ENCODE measurements at regions not wholly inside any gene's neighbourhood (a gene's known extent, or its start where the extent isn't known, plus 50 kb on each side); places are given as distances from the start of the nearest gene placed in this dataset.

- Histone ChIP-seq H3K9me3 (no peaks in the 10 kb centered on the region), H3K27me3 (no peaks in the 10 kb centered on the region), H3K4me3 (no peak overlapping the region), H3K4me1 (no peaks in the 10 kb centered on the region), H3K27ac (no peak overlapping the region), H3K36me3 (no peaks in the 10 kb centered on the region)
- intact Hi-C loops (cut with DNase I): no loop called here
- no peak for ATAC-seq
- TF ChIP-seq CTCF (IDR thresholded peaks at IDR 0.05): no peak
- no peak for DNase-seq
Measured at GRCh38 chr9:86713970-86714369, 233.3 kb downstream of the GAS1 start.

DNA sequence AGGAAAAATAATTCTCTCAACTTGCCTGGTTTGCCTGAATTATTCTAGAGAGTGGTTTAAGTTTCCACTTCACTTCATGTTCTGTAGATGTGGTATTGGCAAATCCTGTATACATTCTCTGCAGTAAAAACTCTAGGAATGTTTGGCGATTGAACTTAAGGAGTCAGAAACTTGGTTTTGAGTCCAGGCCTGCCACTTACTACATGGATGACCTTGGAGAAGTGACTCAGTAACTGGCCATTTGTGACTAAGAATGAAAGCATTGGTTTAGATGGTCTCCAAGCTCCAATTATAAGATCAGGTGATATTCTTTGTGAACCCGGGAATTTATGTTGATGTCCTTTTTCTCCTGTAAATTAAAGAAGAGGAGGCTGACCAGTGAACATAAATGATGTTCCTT lies 233.8 kb downstream of the GAS1 start:
- no peaks in the 10 kb centered on the region for H3K9me3 ChIP-seq
- intact Hi-C loops (cut with DNase I): no loop called here
- no peak for DNase-seq
- H3K27me3 ChIP-seq: no peaks in the 10 kb centered on the region
- no peak overlapping the region for H3K4me3 ChIP-seq
- no peak for TF ChIP-seq CTCF (IDR thresholded peaks at IDR 0.05)
- H3K36me3 ChIP-seq: no peaks in the 10 kb centered on the region
- no peaks in the 10 kb centered on the region for H3K4me1 ChIP-seq
- H3K27ac ChIP-seq: no peak overlapping the region
- ATAC-seq: no peak

DNA sequence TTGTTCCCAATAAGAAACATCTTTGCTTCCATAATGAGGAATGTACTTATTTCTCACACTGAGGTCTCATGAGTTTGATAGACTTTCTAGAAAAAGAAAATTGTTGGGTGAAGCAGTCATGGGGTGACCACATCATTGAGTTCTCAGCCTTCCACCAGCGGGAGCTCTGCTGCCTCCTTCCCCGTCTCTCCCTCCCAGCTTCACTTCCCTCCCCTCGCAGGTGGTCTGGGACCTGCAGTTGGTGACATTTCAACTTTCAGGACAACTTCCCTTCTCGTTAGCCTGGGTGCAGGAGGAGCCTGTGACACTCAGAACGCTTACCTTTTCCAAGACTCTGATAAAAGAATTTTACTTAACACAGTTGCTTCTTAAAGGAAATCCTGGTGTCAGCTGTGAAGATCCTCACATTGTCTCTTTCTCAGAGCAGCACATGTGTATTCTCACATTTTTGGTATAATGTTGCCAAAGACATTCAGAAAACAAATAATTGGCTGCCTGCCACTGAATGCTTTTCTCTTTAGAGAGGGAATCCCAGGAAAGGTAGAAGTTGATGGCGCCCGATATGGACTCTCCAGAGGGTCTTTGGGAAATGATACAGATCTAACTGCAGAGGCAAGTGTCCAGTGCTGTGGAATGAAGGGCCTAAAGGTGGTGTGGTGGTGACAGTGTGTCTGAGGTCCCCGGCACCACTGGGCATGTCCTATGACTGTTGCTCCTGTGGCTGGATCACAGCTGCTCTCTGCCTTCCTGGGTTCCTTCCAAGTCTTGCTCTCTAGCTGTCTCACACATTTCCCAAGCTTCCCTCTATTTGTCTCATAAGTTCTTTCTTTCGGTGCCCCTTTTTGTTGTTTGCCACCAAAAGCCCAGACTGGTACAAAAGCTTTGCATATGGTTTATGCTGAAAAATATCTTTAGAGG lies 238.1 kb downstream of the GAS1 start:
- DNase-seq (no peak), ATAC-seq (no peak)
- Histone ChIP-seq H3K4me1 (no peaks in the 10 kb centered on the region), H3K9me3 (no peaks in the 10 kb centered on the region), H3K4me3 (no peak overlapping the region), H3K27ac (no peak overlapping the region), H3K27me3 (no peaks in the 10 kb centered on the region), H3K36me3 (no peaks in the 10 kb centered on the region)
- no peak for TF ChIP-seq CTCF (IDR thresholded peaks at IDR 0.05)
- intact Hi-C loops (cut with DNase I): no loop called here

DNA sequence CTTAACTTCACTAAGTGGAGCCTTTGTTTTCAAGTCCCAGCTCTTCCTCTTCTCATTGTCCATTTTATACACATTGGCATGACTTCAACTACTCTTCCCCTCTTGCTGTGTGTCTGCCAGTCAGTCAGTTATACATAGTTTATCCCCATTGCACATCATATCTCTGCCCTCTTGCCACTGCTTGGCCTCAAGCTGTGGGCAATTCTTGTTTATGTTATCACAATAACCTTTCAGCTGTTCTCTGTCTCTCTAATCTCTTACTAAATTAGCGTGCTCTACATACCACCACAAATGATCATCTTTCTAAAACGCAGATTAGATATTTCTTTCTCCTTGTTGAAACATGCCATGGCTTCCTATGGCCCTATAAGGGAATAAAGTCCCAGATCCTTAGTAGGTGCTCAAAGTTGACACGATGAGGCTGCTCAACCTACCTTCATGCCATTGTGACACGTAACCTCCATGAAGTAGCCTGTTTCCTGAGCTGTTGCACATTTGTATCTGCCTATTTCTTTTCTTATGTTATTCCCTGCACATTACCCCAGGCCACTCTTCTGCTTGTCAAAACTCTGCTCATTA lies 239.3 kb downstream of the GAS1 start:
- H3K36me3 ChIP-seq: no peaks in the 10 kb centered on the region
- H3K4me1 ChIP-seq: no peaks in the 10 kb centered on the region
- no peak overlapping the region for H3K4me3 ChIP-seq
- H3K27me3 ChIP-seq: no peaks in the 10 kb centered on the region
- TF ChIP-seq CTCF (IDR thresholded peaks at IDR 0.05): no peak
- DNase-seq (no peak), ATAC-seq (no peak)
- intact Hi-C loops (cut with DNase I): no loop called here
- H3K9me3 ChIP-seq: no peaks in the 10 kb centered on the region
- H3K27ac ChIP-seq: no peak overlapping the region

GRCh38 chr9:86706391-86706790 lies 240.9 kb downstream of the GAS1 start:
- DNase-seq (no peak), ATAC-seq (no peak)
- intact Hi-C loops (cut with DNase I): no loop called here
- no peak for TF ChIP-seq CTCF (IDR thresholded peaks at IDR 0.05)
- Histone ChIP-seq H3K4me3 (no peak overlapping the region), H3K4me1 (no peaks in the 10 kb centered on the region), H3K9me3 (no peaks in the 10 kb centered on the region), H3K36me3 (no peaks in the 10 kb centered on the region), H3K27me3 (no peaks in the 10 kb centered on the region), H3K27ac (no peak overlapping the region)

All from upper lobe of right lung (tissue), 1 donor.